ENCODE measurements at regions not wholly inside any gene's neighbourhood (a gene's known extent, or its start where the extent isn't known, plus 50 kb on each side); places are given as distances from the start of the nearest gene placed in this dataset.
"Not testable (repeated sequence)": the region's sequence is repeated elsewhere in the genome, so short reads cannot be mapped to it uniquely, and the experiment has no call there.

DNA sequence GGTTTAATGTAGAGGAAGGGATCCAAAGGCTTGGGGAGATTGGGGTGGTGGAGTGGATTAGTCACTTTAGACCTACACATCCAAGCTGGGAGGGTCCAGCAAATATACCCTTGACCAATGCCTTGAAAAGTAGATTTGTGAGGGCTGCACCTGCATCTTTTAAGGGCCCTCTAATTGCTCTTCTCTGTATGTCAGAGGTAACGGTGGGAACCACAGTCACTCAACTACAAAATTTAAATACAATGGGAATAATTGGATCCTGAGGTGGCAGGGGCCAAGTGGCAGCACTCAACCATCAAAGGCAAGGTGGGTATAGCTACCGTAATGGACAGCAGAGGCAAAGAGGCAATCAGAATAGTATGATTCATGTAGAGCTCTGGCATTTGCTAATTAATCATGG, 833.7 kb upstream of the ARRDC3 start:
- DNase-seq, result not testable (repeated sequence)

DNA sequence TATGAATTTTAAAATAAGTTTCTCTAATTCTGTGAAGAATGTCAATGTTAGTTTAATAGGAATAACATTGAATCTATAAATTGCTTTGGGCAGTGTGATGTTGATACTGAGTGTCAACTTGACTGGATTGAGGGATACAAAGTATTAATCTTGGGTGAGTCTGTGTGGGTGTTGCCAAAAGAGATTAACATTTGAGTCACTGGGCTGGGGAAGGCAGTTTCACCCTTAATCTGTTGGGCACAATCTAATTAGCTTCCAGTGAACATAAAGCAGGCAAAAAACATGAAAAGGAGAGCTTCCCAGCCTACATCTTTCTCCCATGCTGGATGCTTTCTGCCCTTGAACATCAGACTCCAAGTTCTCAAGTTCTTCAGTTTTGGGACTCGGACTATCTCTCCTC, 832.0 kb upstream of the ARRDC3 start:
- no peak for DNase-seq

DNA sequence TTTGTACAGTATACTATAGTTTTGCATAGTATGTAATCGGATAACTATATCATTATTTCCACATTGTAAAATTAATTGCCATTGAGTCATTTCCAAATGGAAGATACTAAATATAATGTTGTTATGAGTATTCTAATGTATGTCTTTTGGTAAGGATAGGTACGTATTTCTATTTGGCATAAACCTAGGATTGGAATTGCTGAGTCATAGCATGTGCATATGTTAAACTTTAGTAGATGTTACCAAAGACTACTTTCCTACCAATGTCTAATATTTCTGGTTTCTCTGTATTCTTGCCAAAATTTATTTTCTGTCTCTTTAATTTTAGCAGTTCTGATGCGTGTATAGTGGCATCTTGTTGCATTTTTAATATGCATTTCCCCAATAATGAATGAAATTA, 825.1 kb upstream of the ARRDC3 start:
- no peak for DNase-seq

DNA sequence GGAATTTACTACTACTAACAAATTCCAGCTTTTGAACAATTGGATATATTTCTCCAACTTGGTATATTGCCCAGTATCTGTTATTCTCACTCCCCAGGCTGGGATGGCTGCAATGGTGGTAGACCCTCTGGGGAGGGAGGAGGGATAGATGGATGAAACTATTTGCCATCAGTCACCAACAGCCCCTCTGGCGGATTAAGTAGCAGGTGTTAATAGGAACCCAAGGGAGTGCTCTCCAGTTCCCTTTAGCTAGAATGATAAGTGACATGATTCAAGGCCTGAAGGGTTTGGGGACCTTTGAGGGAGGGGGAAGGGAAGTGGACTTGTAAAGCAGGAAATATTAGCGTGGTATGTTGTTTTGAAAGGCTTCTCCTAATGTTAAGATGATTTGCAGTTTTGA, 824.0 kb upstream of the ARRDC3 start:
- DNase-seq, result no peak

DNA sequence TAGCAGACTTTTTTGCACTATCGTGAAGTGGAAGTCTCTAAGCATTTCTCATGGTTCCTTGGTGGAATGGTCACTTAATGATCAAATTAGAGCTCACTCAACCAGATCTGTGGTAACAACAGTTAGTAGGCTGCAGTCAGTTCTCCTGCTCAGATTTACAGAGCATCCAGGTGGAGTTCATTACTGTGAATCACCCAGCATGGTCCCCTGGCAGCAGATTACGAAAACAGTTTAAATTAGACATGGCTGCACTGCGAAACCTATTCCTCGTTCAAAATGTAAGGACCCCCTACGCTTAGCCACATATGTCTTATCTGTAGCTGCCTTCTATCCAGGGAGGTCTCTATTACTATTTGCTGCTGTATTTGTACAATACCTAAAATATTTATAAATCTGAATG, 823.6 kb upstream of the ARRDC3 start:
- no peak for DNase-seq

DNA sequence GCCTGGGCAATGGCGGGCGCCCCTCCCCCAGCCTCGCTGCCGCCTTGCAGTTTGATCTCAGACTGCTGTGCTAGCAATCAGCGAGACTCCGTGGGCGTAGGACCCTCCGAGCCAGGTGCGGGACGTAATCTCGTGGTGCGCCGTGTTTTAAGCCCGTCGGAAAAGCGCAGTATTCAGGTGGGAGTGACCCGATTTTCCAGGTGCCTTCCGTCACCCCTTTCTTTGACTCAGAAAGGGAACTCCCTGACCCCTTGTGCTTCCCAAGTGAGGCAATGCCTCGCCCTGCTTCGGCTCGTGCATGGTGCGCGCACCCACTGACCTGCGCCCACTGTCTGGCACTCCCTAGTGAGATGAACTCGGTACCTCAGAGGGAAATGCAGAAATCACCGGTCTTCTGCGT, 815.9 kb upstream of the ARRDC3 start:
- not testable (repeated sequence) for DNase-seq

DNA sequence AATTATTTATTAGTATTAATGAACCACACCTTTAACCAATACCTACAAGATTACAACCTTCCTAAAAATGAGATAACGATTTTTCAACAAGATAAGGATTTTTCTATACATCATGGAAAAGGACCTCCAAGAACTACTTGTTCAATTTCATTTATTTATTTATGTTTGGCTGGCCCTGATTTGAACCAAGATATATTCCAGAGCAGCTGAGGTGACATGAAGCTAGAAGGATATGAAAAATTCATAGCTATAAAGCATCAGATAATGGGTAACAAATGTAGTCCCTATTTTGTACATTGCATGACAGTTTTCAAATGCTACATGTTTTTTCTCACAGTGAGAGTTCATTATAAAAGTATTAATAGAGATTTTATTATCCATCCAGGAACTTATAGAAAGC, 798.5 kb upstream of the ARRDC3 start:
- DNase-seq, result no peak

DNA sequence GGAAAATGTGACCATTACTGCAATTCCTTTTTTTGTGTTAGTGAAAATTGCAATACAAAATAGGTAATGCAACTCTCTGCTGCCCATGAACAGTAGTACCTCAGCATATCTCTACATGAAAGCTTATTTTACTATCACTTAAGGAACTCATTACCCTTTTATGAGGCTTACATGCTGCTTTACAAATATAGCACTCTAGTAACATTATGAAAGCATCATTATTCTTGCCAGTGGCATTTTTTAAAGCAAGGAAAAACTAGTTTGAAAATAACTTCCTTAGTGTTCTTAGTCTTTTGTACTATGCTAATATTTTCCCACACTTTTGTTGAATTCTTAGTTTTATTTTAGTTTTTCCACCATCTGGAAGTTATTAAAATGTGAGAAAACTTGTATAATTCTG, 797.3 kb upstream of the ARRDC3 start:
- no peak for DNase-seq

DNA sequence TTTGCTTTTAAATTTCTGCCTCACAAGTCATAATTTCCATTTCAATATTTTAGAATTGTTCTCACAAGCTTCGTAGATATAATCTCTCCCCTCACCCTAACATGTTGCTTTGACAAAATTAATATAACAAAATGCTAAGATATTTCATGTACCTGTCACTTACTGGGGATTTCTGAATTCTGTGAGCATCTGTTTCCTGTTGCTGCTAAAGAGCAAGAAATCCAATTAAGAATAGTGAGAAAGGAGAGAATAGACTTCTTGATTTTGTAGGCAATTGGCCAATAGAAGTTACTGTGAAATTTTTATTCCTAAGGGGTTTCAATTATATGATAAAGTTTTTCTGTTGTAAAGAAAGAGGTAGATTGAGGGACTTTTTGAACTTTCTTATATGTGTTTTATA, 796.5 kb upstream of the ARRDC3 start:
- no peak for DNase-seq

DNA sequence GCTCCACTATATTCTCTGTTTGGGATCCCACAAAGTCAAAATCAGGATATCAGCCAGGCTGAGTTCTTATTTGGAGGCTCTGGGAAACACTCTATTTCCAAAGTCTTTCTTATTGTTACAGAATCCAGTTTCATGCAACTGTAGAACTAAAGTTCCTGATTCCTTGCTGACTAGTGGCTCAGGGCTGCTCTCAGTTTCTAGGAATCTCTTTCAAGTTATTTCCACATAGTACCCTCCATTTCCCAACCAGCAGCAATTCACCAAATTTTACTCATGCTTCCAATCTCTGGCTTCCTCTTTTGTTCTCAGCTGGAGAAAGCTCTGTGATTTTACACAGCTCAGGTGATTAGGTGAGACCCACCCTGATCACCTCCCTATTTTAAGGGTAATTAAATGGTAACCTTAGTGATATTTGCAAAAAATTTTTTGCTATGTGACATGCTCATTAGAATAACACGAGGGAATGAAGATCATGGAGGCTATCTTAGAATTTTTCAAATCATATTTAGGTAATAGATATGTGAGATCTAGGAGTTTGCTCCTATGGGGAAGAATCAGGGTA, 794.9 kb upstream of the ARRDC3 start:
- no peak for DNase-seq

DNA sequence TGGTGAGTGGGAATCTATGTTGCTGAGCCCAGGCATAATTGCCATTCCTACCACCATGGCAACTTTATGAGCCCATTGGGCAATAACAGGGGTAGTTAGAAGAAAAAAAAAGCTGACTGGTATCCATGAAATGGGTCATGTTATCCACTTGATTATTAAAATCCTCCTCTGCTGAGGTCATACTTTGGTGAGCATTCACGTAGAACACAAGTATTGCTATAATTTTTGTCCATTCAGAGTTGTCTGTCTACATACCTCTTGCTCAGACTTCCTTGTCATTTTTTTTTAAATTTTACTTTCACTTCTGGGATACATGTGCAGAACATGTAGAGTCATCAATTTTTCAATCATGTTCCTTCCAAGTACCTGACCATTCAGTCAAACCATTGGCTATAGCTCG, 780.8 kb upstream of the ARRDC3 start:
- DNase-seq, result no peak

DNA sequence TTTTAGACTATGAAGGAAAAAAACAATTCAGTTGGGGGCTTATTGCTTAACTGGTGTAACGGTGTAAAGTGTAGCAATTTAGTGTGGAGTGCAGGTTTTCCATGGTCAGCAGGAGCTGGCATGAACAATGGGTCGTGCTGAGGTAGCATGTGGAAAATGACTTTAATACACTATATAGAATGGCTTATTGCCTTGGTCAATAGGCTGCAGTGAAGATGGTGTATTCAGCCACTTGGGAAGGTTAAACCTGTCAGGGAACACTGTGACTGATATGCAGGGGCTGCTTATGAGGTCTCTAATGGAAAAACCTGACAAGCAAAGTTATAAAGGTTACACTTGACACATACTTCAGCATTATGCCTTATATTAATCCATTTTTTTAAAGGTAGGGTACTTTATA, 764.7 kb upstream of the ARRDC3 start:
- DNase-seq, result no peak

DNA sequence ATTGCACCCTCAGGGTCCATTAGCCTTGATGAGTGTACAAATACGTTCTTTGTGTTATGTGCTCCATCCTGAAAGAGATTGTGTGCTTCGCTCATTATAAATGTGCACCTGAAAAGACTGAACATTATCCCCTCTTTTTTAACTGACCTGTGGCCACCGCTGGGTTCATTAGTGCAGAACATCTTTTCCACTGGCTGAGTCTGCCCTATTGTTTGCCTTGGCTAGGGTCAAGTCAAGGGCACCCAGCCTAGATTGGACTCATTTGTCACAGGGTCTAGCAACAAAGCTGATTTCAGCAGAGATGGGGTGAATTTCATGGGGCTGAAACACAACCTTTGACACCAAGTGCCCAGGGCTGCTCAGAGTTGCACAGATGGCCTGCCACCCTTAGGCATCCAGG, 764.1 kb upstream of the ARRDC3 start:
- no peak for DNase-seq

DNA sequence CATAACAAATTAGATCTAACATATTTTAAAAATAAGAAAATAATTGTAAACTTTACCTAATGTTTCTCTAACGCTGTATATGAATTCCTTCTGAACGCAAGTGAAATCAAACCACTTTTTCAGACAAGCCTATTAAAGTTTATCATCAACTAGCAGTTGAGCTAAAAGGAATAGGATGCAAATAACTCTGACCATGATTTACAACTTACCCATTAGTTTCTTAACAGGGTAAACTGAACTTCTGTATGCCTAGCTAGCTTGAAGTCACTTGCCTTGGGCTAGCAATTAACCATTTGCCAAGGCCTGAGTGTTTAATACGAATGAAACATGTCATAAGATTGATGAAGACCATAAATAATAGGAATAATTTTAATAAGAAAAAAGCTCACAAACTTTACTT, 762.7 kb upstream of the ARRDC3 start:
- no peak for DNase-seq

DNA sequence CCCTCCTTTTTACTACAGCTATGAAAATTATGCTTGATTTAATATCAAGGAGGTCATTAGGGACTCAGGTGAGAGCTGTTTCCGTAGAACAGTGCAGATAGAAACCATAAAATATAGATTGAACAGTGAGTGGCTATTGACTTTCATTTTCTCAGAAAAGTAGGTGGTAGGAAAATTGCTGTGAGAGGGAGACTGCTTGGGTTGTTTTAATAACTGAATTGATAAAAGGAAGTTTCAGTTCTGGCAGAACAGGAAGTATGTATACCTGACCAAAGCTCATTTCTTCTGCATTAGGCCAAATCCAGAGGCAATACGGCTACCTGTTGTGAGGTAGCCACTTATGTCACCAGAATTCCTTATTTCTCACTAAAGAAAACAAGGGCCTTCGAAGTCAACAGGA, 761.7 kb upstream of the ARRDC3 start:
- DNase-seq, result no peak

DNA sequence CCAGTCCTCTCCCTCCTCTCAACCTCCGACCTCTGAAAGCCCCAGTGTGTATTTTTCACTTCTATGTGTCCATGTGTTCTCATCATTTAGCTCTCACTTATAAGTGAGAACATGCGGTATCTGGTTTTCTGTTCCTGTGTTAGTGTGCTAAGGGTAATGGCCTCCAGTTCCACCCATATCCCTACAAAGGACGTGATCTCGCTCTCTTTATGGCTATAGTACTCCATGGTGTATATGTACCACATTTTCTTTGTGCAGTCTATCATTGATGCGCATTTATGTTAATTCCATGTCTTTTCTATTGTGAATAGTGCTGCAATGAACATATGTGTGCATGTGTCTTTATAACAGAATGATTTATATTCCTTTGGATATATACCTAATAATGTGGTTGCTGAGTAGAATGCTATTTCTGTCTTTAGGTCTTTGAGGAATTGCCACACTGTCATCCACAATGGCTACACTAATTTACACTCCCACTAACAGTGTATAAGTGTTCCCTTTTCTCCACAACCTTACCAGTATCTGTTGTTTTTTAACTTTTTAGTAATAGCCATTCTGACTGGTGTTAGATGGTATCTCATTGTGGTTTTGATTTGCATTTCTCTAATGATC, 749.3 kb upstream of the ARRDC3 start:
- not testable (repeated sequence) for DNase-seq

DNA sequence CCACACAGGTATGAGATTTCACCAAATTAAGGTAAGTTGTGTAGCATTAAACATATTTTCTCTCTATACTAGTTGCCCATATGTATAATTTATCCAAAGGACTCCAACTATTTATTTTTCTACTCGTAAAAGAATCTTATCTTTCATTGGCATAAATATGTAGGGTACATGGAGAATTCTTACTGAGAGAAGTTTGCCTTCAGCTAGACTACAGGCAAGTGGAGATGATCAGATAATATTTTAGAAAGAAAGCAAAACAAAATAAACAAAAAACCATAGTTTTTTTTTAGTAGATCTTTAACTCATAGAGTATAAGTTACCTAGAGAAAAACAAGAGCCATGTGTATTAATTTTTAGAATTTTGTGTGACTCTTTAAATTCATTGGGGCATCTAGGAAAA, 743.1 kb upstream of the ARRDC3 start:
- no peak for DNase-seq

DNA sequence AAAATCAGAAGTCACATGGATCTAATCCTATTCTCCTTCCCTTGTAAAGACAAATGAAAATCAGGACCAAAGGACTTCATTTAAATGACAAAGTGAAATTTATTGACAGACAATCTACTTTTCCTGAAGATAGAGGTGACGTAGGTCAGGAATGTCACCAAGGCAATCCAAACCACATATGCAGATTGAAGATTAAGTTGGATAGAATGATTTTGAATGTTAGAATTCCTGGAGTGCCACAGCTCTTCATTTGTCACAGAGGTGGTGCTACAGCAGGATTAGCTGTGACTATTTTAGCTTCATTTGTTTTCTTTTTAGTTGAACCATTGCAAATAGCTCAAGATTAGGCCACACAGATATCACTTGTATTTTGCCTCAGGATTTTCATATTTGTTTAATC, 736.0 kb upstream of the ARRDC3 start:
- no peak for DNase-seq

DNA sequence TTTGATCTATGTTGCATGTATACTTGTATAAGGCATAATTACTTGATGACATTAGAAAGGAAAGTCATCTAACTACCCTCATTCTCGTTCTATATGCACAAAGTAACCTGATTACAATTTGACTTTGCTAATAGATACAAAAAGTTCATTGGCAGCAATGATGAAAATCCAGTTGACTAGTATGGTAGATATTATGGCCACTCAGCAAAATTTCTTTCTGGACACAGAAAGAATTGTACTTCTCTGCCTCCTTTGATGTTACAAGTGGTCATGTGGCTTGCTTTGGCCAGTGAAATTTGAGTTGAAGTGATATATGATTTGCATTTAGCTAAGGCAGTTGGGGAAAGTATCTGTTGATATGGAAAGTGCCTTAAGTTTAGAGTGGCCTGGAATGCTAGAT, 723.7 kb upstream of the ARRDC3 start:
- DNase-seq, result no peak

DNA sequence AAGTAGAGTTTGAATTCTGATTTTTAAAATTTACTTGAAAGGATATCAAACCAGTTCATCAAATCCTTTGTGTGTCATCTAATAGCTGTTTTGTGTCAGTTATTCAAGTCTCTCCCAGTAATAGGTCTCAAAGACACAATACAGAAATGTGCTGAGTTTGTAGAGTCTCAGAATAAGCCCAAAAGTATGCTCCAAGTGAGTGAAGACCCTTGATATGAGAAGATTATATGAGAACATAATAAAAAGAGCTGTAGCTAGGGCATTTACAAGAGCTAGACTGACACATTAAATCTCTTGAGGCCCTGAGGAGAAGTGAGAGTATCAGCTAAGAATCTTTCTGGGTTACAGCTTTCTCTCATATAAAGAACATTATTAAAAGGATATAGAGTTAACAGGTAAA, 721.0 kb upstream of the ARRDC3 start:
- DNase-seq, result no peak

DNA sequence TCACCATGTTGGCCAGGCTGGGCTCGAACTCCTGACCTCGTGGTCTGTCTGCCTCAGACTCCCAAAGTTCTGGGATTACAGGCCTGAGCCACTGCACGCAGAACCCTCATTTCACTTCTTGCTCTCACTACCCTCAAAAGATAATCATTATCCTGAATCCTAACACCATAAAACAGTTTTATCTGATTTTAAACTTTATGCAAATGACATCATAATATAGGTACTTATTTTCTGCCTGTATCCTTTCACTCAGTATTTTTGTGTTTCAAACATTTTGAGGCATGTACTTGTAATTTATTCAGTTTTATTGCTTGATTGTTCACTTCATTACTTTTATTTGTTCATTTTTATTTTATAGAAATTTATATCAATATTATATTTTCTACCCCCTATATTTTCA, 719.2 kb upstream of the ARRDC3 start:
- DNase-seq, result no peak

DNA sequence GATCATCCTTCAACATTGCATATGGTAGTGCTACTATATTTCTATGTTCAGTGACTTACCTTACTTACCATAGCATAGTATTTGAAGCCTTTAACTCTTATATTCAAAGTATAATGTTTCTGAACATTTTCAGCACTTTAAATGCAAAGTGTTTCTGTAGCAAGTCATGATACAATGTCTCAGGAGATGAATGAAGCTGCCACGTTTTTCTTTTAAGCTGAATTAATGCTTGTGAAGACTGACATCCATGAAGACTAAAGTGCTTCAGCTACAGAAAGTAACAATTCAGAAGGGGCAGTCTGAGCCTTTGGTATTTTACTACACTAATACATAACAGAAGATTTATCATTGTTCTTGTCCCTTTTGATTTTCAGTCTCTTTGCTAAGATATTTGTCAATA, 709.1 kb upstream of the ARRDC3 start:
- DNase-seq, result no peak

DNA sequence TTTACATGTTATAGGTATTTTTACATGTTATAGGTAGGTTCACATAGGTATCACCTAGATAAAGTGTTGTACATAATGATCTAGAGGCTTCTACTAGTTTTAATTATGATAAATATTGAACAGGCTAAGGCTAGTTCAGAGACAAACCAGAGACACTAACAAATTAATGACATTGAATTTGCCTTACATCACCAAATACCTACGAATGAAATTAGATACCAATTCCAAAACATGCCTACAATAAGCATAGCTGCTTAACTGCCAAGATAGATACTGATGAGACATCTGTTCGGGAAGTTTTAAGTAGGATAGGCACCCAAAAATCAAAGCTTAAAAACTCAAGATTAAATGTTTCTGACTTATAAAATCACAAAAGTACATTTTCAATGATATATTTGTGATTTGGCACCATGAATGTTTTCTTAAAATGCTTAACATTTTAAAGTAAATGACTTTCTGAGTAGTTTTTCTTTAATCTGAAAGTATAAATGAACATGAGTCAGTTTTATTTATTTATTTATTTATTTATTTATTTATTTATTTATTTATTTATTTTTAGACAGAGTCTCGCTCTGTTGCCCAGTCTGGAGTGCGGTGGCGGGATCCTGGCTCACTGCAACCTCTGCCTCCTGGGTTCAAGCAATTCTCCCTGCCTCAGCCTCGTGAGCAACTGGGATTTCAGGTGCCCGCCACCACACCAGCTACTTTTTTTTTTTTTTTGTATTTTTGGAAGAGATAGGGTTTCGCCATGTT, 703.1 kb upstream of the ARRDC3 start:
- no peak for DNase-seq

DNA sequence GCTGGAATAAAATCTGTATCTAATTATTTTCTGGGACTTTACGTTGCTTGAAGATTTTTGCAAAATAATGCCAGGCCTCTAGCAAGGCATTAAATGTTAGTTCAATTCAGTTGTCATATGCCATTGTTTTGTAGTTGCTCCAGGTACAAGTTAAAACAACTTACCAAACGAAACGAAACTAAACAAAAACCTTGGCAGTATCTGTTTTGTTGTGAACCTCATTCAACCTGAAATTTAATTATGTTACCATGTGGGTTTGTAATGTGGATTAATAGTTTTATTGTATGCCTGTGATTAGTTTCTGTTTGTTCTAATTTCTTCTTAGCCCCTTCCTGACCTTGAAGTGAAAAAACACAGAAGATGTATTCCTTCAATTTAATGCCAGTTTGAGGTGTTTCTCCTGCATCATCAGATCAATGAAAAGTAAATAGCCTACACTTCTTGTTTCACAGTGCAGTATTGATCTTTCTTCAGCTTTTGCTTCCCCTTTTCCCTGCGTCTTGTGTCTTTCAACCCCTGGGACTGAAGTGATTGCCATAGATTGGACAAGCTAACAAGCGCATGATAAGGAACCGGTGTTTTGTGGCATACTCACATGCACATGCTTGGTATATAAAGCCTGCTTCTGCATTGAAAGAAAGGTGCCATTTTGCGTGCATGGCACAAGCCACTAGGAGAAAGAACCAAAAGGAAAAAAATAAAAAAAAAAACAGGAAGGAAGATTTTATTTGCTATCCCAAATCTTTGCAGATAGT, 699.0 kb upstream of the ARRDC3 start:
- DNase-seq, result no peak

Measured in T1000 (cell line).